Inflammatory macrophage treated with lipopolysaccharide for 1 hour (primary cell): ENCODE measurements at regions not wholly inside any gene's neighbourhood (a gene's known extent, or its start where the extent isn't known, plus 50 kb on each side); places are given as distances from the start of the nearest gene placed in this dataset.

Experiments used
- DNase-seq, 2 donors: peaks; one replicate each; pipeline ENCODE4 v3.0.0-alpha.2; 2020 to 2022

GRCh38 chr1:57788313-57788712 lies 364.5 kb upstream of the DAB1 start:
- no peak for DNase-seq

- no peak for DNase-seq
Measured at GRCh38 chr1:57784356-57784755, 360.5 kb upstream of the DAB1 start.

DNA sequence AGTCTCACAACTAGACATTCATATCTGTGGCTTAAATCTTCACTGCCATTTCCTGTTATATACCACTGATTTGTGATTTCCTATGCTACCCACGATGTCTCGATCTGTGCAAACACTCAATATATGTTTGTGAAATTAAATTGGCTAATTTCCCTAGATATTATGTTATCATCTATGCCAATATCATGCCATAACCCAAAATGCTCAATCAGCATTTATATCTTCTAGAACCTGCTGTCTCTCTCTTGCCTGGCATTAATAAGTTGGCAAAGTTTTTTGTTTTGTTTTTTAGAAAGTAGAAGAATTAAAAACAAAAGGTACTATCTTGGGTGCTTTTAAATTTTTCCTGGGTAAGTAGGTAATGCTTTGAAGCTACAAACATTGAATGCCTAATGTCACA lies 358.5 kb upstream of the DAB1 start:
- no peak for DNase-seq

GRCh38 chr1:57772580-57773195 lies 348.8 kb upstream of the DAB1 start:
- DNase-seq = no peak

DNA sequence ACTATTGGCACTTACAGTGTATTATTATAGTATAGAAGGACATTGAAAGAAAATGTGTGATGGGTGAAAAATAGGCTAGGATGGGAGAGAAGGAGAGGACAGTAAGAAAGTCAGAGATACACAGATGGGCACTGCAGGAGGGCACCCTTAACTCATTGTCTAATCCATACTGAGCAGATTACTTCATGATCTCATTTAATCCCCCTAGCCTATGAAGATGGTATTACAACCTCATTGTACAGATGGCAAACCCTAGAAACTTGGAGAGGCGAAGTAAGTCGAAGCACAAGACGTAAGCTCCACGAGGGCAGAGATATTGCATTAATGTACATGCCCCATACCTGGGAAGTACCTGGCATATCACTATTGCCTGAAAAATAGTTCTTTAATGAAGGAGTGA lies 346.9 kb upstream of the DAB1 start:
- no peak for DNase-seq

- DNase-seq = no peak
Measured at GRCh38 chr1:57770236-57770635, 346.4 kb upstream of the DAB1 start.

- DNase-seq = no peak
Measured at GRCh38 chr1:57761628-57762027, 337.8 kb upstream of the DAB1 start.

DNA sequence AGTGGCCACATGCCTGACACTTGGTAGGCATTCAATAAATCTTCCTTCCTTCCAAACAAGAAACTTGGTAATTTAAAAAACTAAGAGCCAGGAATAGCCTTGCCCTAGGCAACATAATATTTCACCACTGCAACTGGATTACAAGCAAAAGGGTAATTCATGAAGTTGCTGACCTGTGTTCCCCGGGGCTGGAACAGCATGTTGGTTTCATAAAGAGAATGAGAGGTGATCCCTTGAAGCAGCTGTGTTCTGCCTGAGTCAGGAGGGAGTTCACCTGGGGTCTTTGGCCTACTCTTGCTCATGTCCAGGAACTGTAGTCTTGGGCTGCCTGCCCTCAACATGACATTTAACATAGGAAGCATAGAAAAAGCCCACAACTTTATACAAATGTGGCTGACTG lies 329.0 kb upstream of the DAB1 start:
- no peak for DNase-seq

DNA sequence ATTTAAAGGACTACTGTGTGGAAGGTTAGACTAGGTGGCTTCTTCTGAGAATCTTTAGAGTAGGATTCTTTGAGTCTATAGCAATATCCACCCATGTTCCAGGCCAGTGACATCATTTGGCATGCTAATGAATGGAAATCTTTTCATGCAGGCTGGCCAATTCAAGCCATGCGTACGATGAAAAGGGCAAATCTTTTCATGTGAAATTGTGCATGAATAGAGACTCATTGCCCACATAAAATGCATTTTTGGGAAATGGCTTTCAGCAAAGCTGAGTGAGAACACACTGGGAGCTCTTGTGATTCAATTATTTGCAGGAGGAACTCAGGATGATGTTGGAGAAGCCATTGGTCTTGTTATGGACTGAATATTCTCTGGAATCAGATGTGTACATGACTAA lies 324.9 kb upstream of the DAB1 start:
- DNase-seq = no peak

GRCh38 chr1:57747818-57748217 lies 324.0 kb upstream of the DAB1 start:
- no peak for DNase-seq

DNA sequence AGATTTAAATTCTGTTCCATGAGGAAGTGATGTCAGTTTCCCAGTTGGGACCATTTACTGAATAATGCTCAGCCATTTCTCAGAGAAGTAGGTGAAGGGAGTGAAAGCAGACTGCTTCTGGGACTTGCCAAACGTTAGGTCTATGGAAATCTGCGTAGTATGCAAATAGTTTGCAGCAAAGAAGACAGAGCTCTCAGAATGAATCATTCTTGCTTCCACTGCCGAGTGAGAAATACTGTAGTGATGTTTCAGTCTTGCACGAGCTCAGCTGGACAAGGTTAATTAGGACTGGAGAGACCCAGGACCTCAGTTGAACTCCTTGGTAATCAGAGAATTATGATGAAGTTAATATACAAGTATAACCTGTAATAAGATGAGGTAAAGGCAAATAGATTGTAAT lies 317.7 kb upstream of the DAB1 start:
- DNase-seq = no peak

DNA sequence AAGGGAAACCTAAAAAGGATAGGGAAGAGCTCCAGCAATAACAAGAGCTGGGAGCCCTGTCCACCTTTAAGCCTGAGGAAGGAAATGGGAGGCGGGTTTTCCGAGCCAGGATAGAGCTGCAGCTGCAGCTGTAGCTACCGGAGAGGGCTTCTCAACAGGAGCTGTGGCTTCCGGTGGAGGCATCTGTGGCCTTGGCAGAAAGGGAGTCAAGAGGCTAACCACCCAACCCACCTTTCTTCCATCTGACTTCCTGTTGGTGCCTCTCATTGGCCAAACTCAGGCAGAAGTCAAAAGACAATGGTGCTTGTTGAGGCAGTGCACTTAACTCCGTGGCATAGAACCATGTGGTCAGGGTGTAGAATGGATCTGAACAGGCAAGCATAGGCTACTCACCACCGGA lies 313.1 kb upstream of the DAB1 start:
- DNase-seq = no peak

DNA sequence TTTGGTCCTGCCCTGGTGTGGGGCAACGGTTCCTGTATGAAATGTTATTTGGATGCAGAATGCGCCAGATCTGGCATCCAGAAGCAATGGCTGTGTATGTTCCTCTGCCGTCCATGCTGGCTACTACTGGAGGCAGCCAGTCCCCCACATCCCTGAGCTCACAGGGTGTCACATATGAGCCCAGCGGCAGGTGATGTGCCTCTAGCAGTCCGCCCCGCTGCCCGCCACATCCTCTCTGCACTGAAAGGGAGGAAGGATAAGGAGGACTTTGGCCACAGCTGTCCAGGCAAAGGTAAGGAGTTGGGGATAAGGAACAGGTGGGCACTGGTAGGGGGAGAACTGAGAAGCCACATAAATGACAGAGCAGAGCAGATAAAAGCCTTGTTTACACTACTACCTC lies 305.3 kb upstream of the DAB1 start:
- no peak for DNase-seq

- DNase-seq = no peak
Measured at GRCh38 chr1:57727121-57727520, 303.3 kb upstream of the DAB1 start.

DNA sequence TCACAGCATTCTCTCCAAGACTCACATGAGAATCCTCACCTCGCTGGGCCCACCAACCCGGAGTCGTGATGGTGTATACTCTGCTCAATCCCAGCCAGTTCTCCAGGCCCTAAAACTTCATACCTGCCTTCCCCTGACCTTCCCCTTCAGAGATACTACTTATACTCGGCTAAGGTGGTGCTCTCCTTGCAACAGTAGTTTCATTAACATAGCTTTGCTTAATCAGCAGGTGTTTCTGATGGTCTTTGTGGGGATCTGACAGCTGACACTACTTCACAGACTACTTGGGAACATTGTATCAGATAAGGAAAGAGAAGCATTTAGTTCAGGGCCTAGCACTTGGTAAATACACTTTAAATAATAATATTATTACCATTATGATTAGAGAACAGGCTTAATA lies 301.5 kb upstream of the DAB1 start:
- no peak for DNase-seq

- no peak for DNase-seq
Measured at GRCh38 chr1:57724535-57724934, 300.7 kb upstream of the DAB1 start.

GRCh38 chr1:57722285-57722978 lies 298.6 kb upstream of the DAB1 start:
- no peak for DNase-seq

DNA sequence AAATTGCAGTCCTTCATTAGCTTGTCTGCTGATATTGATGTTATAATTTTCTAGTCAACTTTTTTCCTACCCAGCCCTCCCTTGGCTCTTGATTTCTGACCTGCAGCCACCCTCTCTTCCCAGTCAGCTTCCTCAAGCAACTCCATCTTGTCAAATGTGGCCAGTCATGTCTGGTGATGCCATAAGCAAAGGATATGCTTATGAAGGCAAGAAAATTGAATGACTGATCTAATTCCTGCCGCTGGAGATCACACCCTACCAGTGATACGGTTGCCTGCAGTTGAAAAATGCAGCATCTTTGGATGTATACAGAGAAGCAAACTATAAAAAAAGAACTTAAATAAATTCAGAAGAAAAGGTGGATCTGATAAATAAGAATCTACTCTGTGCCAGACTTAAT lies 297.1 kb upstream of the DAB1 start:
- DNase-seq = no peak

DNA sequence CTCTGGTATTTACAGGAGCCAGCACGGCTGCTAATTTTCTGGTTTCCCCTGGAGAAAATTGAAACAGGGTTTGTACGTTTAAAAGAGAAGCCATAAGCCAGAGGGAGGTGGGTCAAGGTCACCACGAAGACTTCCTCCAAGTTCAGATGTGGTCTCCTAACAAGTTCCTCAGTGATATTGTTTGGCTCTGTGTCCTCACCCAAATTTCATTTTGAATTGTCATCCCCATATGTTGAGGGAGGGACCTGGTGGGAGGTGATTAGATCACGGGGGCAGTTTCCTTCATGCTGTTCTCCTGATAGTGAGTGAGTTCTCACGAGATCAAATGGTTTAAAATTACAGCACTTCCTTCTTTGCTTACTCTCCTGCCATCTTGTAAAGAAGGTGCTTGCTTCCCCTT lies 295.4 kb upstream of the DAB1 start:
- no peak for DNase-seq

- DNase-seq = no peak
Measured at GRCh38 chr1:57713501-57713900, 289.6 kb upstream of the DAB1 start.

DNA sequence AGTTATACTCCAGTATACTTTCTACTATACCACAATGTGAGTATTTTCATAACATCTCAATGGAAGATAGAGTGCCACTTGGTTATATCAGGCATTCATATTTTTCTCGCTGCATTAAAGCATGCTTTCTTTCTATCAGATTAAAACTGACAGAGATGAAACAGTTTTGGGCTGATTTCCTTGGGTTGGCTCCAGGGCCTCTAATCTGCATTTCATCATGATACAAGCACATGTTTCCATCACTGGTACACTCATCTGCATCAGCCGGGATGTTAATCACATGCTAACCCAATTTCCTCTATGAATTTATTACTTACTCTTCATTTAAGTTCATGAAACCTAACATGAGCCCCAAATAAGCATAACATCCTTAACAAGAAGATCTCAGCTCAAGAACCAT lies 289.0 kb upstream of the DAB1 start:
- DNase-seq = no peak

GRCh38 chr1:57711326-57711725 lies 287.5 kb upstream of the DAB1 start:
- DNase-seq = no peak

- no peak for DNase-seq
Measured at GRCh38 chr1:57707631-57708030, 283.8 kb upstream of the DAB1 start.

- DNase-seq = no peak
Measured at GRCh38 chr1:57704811-57705210, 281.0 kb upstream of the DAB1 start.

- DNase-seq = no peak
Measured at GRCh38 chr1:57704231-57704630, 280.4 kb upstream of the DAB1 start.
